ENCODE measurements at regions not wholly inside any gene's neighbourhood (a gene's known extent, or its start where the extent isn't known, plus 50 kb on each side); places are given as distances from the start of the nearest gene placed in this dataset.

DNA sequence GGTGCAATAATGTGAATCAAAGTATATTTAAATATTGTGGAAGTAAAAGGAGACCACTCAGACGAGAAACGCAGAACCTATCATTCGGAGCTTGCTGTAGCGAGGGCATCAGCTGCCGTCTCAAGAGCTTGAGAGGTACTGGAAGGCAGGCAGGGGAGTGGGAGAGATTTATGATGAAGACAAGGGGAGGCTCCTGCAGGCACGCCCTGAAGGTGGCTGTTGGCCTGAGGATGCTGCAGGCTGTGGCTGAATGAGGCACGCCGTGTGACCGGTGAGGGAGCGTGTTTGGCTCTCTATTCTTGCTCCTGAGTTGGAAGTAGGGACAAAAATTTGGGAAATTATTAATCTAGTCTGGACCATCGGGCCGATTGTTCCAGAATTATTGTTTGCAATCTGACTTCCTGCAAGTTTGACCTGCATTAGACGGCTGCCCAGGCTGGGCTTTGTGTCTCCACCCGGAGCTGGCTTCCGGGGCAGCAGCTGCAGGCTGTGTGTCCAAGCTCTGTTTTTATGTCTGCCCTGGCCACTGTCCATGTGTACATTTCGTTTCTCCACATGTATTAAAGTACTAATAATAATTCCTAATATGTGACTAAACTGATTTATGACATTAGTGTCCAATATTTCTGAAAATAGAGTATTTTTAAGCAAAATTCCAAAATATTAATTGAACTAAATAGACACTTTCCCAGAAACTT is 91.1 kb upstream of the ANKRD10 start:
- H3K4me3 ChIP-seq (ENCODE audit: low read depth in 1 of 3, low read length in 3 of 3) = no peak overlapping the region
- H3K27me3 ChIP-seq (ENCODE audit: control insufficient read depth in 3 of 3, insufficient read depth in 3 of 3, low read length in 3 of 3) = peaks cover 0 to 3% (median 0%) of the 10 kb centered on the region in 3 donors
- no peaks in the 10 kb centered on the region for H3K36me3 ChIP-seq (ENCODE audit: control insufficient read depth in 3 of 3, insufficient read depth in 2 of 3, low read depth in 1 of 3, low read length in 3 of 3)
- H3K27ac ChIP-seq (ENCODE audit: low read depth in 1 of 3, low read length in 2 of 3) = peak overlapping the region in 2 of 3 donors; percentile 63 to 77
- H3K4me1 ChIP-seq (ENCODE audit: control insufficient read depth in 3 of 3, insufficient read depth in 2 of 3, low read depth in 1 of 3, low read length in 2 of 3) = no peaks in the 10 kb centered on the region
- H3K9me3 ChIP-seq (ENCODE audit: control insufficient read depth in 2 of 2, insufficient read depth in 1 of 2, low read depth in 1 of 2, low read length in 1 of 2) = no peaks in the 10 kb centered on the region
- WGBS, 3 donors = 50 to 67% (median 54%) methylated on average over 16 of the region's 16 CpGs
- FAIRE-seq (no peak), DNase-seq (peak in 1 of 2 donors; percentile 28)

DNA sequence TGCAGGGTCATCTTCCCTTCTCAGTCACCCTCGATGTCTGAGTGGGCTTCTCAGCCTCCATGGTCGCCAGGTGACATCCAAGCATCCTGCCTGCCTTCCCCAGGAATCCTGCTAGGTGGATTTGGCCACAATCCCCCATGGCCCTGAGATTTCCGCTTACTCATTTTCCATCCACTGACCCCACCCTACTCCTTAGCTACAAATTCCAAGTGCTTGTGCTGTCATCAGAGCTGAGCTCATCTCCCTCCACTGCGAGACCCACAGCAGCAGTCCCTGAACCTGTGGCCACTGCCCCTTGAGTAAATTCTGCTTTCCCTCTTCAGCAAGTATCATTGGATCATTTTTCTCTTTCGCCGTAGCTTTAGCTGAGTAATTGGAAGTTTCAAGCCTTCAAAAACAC is 90.5 kb upstream of the ANKRD10 start:
- H3K27ac ChIP-seq (ENCODE audit: low read depth in 1 of 3, low read length in 2 of 3) = peak overlapping the region in 1 of 3 donors; percentile 77
- 61 to 69% (median 67%) methylated on average over 6 of the region's 6 CpGs for WGBS, 3 donors
- no peaks in the 10 kb centered on the region for H3K36me3 ChIP-seq (ENCODE audit: control insufficient read depth in 3 of 3, insufficient read depth in 2 of 3, low read depth in 1 of 3, low read length in 3 of 3)
- H3K9me3 ChIP-seq (ENCODE audit: control insufficient read depth in 2 of 2, insufficient read depth in 1 of 2, low read depth in 1 of 2, low read length in 1 of 2) = no peaks in the 10 kb centered on the region
- H3K27me3 ChIP-seq (ENCODE audit: control insufficient read depth in 3 of 3, insufficient read depth in 3 of 3, low read length in 3 of 3) = peaks cover 0 to 3% (median 0%) of the 10 kb centered on the region in 3 donors
- H3K4me1 ChIP-seq (ENCODE audit: control insufficient read depth in 3 of 3, insufficient read depth in 2 of 3, low read depth in 1 of 3, low read length in 2 of 3) = no peaks in the 10 kb centered on the region
- FAIRE-seq (no peak), DNase-seq (no peak)
- H3K4me3 ChIP-seq (ENCODE audit: low read depth in 1 of 3, low read length in 3 of 3) = no peak overlapping the region

- FAIRE-seq = no peak
- Histone ChIP-seq H3K36me3 (ENCODE audit: control insufficient read depth in 3 of 3, insufficient read depth in 2 of 3, low read depth in 1 of 3, low read length in 3 of 3) (no peaks in the 10 kb centered on the region), H3K4me3 (ENCODE audit: low read depth in 1 of 3, low read length in 3 of 3) (no peak overlapping the region), H3K27ac (ENCODE audit: low read depth in 1 of 3, low read length in 2 of 3) (no peak overlapping the region), H3K27me3 (ENCODE audit: control insufficient read depth in 3 of 3, insufficient read depth in 3 of 3, low read length in 3 of 3) (peaks cover 0 to 5% (median 0%) of the 10 kb centered on the region in 3 donors), H3K4me1 (ENCODE audit: control insufficient read depth in 3 of 3, insufficient read depth in 2 of 3, low read depth in 1 of 3, low read length in 2 of 3) (no peaks in the 10 kb centered on the region), H3K9me3 (ENCODE audit: control insufficient read depth in 2 of 2, insufficient read depth in 1 of 2, low read depth in 1 of 2, low read length in 1 of 2) (no peaks in the 10 kb centered on the region)
- no peak for DNase-seq
- WGBS, 3 donors = 78 to 81% (median 80%) methylated on average over 6 of the region's 6 CpGs
Measured at GRCh38 chr13:111004444-111004843, 89.6 kb upstream of the ANKRD10 start.

GRCh38 chr13:111001636-111002035 is 86.8 kb upstream of the ANKRD10 start:
- no peak for FAIRE-seq
- WGBS, 3 donors = 80 to 88% (median 82%) methylated on average over 2 of the region's 2 CpGs
- H3K4me3 ChIP-seq (ENCODE audit: low read depth in 1 of 3, low read length in 3 of 3) = no peak overlapping the region

GRCh38 chr13:110993788-110994187 is 78.9 kb upstream of the ANKRD10 start:
- FAIRE-seq (no peak), DNase-seq (no peak)
- H3K4me1 ChIP-seq (ENCODE audit: control insufficient read depth in 3 of 3, insufficient read depth in 2 of 3, low read depth in 1 of 3, low read length in 2 of 3) = no peaks in the 10 kb centered on the region
- no peaks in the 10 kb centered on the region for H3K27me3 ChIP-seq (ENCODE audit: control insufficient read depth in 3 of 3, insufficient read depth in 3 of 3, low read length in 3 of 3)
- WGBS, 3 donors = 73 to 74% (median 73%) methylated on average over 5 of the region's 5 CpGs
- no peaks in the 10 kb centered on the region for H3K36me3 ChIP-seq (ENCODE audit: control insufficient read depth in 3 of 3, insufficient read depth in 2 of 3, low read depth in 1 of 3, low read length in 3 of 3)
- H3K27ac ChIP-seq (ENCODE audit: low read depth in 1 of 3, low read length in 2 of 3) = no peak overlapping the region
- no peak overlapping the region for H3K4me3 ChIP-seq (ENCODE audit: low read depth in 1 of 3, low read length in 3 of 3)
- H3K9me3 ChIP-seq (ENCODE audit: control insufficient read depth in 2 of 2, insufficient read depth in 1 of 2, low read depth in 1 of 2, low read length in 1 of 2) = no peaks in the 10 kb centered on the region

More at GRCh38 chr13:111001636-111002035, 86.8 kb upstream of the ANKRD10 start:
- no peaks in the 10 kb centered on the region for H3K36me3 ChIP-seq (ENCODE audit: control insufficient read depth in 3 of 3, insufficient read depth in 2 of 3, low read depth in 1 of 3, low read length in 3 of 3)
- H3K4me1 ChIP-seq (ENCODE audit: control insufficient read depth in 3 of 3, insufficient read depth in 2 of 3, low read depth in 1 of 3, low read length in 2 of 3) = no peaks in the 10 kb centered on the region
- peaks cover 0 to 5% (median 0%) of the 10 kb centered on the region in 3 donors for H3K27me3 ChIP-seq (ENCODE audit: control insufficient read depth in 3 of 3, insufficient read depth in 3 of 3, low read length in 3 of 3)
- no peaks in the 10 kb centered on the region for H3K9me3 ChIP-seq (ENCODE audit: control insufficient read depth in 2 of 2, insufficient read depth in 1 of 2, low read depth in 1 of 2, low read length in 1 of 2)
- H3K27ac ChIP-seq (ENCODE audit: low read depth in 1 of 3, low read length in 2 of 3) = no peak overlapping the region
- no peak for DNase-seq

- DNase-seq (no peak), FAIRE-seq (no peak)
- Histone ChIP-seq H3K4me3 (ENCODE audit: low read depth in 1 of 3, low read length in 3 of 3) (no peak overlapping the region), H3K27ac (ENCODE audit: low read depth in 1 of 3, low read length in 2 of 3) (no peak overlapping the region), H3K36me3 (ENCODE audit: control insufficient read depth in 3 of 3, insufficient read depth in 2 of 3, low read depth in 1 of 3, low read length in 3 of 3) (no peaks in the 10 kb centered on the region), H3K9me3 (ENCODE audit: control insufficient read depth in 2 of 2, insufficient read depth in 1 of 2, low read depth in 1 of 2, low read length in 1 of 2) (no peaks in the 10 kb centered on the region), H3K27me3 (ENCODE audit: control insufficient read depth in 3 of 3, insufficient read depth in 3 of 3, low read length in 3 of 3) (no peaks in the 10 kb centered on the region), H3K4me1 (ENCODE audit: control insufficient read depth in 3 of 3, insufficient read depth in 2 of 3, low read depth in 1 of 3, low read length in 2 of 3) (no peaks in the 10 kb centered on the region)
- 93 to 95% (median 94%) methylated on average over 19 to 21 of the region's 21 CpGs for WGBS, 3 donors
Measured at GRCh38 chr13:110991991-110992508, 77.2 kb upstream of the ANKRD10 start.

DNA sequence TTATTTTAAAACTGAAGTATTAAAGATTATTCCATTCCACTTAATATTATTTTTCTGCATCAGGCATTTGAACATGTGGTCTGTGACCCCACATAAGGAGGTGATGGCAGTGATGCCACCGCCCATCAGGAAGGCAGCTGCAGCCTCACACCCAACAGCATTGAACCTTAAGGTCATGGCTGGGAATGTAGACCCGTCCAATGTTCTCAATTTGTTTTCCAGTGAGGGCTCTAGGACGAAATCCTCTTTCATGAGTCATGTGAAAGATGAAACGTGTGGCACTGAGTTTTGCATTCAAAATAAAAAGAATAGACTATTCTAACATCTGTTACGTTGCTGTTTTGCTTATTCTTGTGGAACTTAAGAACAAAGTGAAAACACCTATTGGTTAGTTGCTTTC is 74.5 kb upstream of the ANKRD10 start:
- Histone ChIP-seq H3K4me1 (ENCODE audit: control insufficient read depth in 3 of 3, insufficient read depth in 2 of 3, low read depth in 1 of 3, low read length in 2 of 3) (no peaks in the 10 kb centered on the region), H3K27ac (ENCODE audit: low read depth in 1 of 3, low read length in 2 of 3) (no peak overlapping the region), H3K9me3 (ENCODE audit: control insufficient read depth in 2 of 2, insufficient read depth in 1 of 2, low read depth in 1 of 2, low read length in 1 of 2) (no peaks in the 10 kb centered on the region), H3K4me3 (ENCODE audit: low read depth in 1 of 3, low read length in 3 of 3) (no peak overlapping the region), H3K36me3 (ENCODE audit: control insufficient read depth in 3 of 3, insufficient read depth in 2 of 3, low read depth in 1 of 3, low read length in 3 of 3) (no peaks in the 10 kb centered on the region), H3K27me3 (ENCODE audit: control insufficient read depth in 3 of 3, insufficient read depth in 3 of 3, low read length in 3 of 3) (peaks cover 0 to 2% (median 0%) of the 10 kb centered on the region in 3 donors)
- no peak for DNase-seq
- WGBS, 3 donors = 73 to 81% (median 80%) methylated on average over 5 of the region's 5 CpGs
- no peak for FAIRE-seq

DNA sequence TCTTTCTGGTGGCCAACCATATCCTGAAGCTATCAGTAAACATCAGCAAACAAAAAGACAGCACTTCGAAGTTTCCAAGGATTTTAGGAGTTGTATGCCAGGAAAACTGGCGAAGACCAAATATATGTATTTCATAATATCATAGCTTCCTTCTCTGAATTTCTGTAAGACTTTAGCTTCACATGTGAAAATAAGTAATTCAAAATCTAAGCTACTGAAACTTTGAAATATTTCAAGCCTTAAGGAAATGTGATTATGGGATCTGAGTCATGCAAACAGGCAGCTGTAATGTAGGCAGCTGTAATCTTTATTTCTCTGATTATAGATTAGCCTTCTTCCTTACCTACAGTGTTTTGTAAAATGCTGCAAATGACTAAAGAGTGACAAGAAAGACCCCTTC is 70.7 kb upstream of the ANKRD10 start:
- Histone ChIP-seq H3K4me3 (ENCODE audit: low read depth in 1 of 3, low read length in 3 of 3) (no peak overlapping the region), H3K27me3 (ENCODE audit: control insufficient read depth in 3 of 3, insufficient read depth in 3 of 3, low read length in 3 of 3) (peaks cover 0 to 2% (median 0%) of the 10 kb centered on the region in 3 donors), H3K4me1 (ENCODE audit: control insufficient read depth in 3 of 3, insufficient read depth in 2 of 3, low read depth in 1 of 3, low read length in 2 of 3) (no peaks in the 10 kb centered on the region), H3K9me3 (ENCODE audit: control insufficient read depth in 2 of 2, insufficient read depth in 1 of 2, low read depth in 1 of 2, low read length in 1 of 2) (no peaks in the 10 kb centered on the region), H3K27ac (ENCODE audit: low read depth in 1 of 3, low read length in 2 of 3) (no peak overlapping the region), H3K36me3 (ENCODE audit: control insufficient read depth in 3 of 3, insufficient read depth in 2 of 3, low read depth in 1 of 3, low read length in 3 of 3) (no peaks in the 10 kb centered on the region)
- DNase-seq = no peak
- 46 to 61% (median 54%) methylated on average over 2 of the region's 2 CpGs for WGBS, 3 donors
- FAIRE-seq = no peak
